Endothelial cell of umbilical vein (primary cell): ENCODE measurements at regions not wholly inside any gene's neighbourhood (a gene's known extent, or its start where the extent isn't known, plus 50 kb on each side); places are given as distances from the start of the nearest gene placed in this dataset.

ENCODE experiments used
- BruUV-seq: library from RNA; stranded (reverse); fragments of 400-500 nt; replicated peaks from 2 replicates; lab custom pipeline; 2021; lab: Mats Ljungman, UMichigan
- CTCF ChIA-PET: fragments of 300-600, 350-600 bp; sonication (Branson Sonifier 250); formaldehyde crosslinking; loops from one replicate; lab custom pipeline; 2021; ENCODE audit warnings: antibody characterized with exemption, inconsistent platforms; lab: Charles Lee
- POLR2A ChIA-PET: fragments of 300-600, 350-600 bp; sonication (Branson Sonifier 250); formaldehyde crosslinking; loops from one replicate; lab custom pipeline; 2021; ENCODE audit warnings: antibody characterized with exemption, inconsistent platforms; lab: Charles Lee
- DNase-seq: peaks from one replicate; pipeline ENCODE4 v3.0.0-alpha.2; 2011; ENCODE audit warnings: low read depth, low spot score
- FAIRE-seq: peaks from 2 replicates; lab custom pipeline; 2011; peaks lifted over from hg19 to GRCh38; lab: Jason Lieb, UNC
- H2AFZ ChIP-seq: 2 replicates; pipeline ENCODE4 v1.6.0; 2012; ENCODE audit warnings: low read depth, low read length, control low read depth, inconsistent platforms
- H3K27ac ChIP-seq: 2 replicates; pipeline ENCODE4 v1.5.1; 2011; ENCODE audit warnings: low read depth, mild to moderate bottlenecking, control low read depth, low read length, moderate library complexity; ENCODE audit not compliant: insufficient read depth
- H3K27me3 ChIP-seq, 2 experiments: 2 replicates each; pipeline versions ENCODE4 v1.6.0 to v1.6.1; 2011; ENCODE audit warnings: low read length in 2 of 2, mixed read lengths in 1 of 2; ENCODE audit not compliant: control insufficient read depth in 2 of 2, insufficient read depth in 2 of 2
- H3K36me3 ChIP-seq, 2 experiments: 2 replicates in 1 of 2; 3 replicates in 1 of 2; pipeline ENCODE4 v1.5.1; 2011; ENCODE audit warnings: low read length in 2 of 2, mild to moderate bottlenecking in 1 of 2, moderate library complexity in 1 of 2; ENCODE audit not compliant: control insufficient read depth in 2 of 2, insufficient read depth in 2 of 2; ENCODE audit errors: extremely low read depth in 1 of 2
- H3K4me1 ChIP-seq: 3 replicates; pipeline ENCODE4 v1.5.1; 2011; ENCODE audit warnings: mild to moderate bottlenecking, low read length; ENCODE audit not compliant: control insufficient read depth, insufficient read depth; ENCODE audit errors: extremely low read depth
- H3K4me2 ChIP-seq: 2 replicates; pipeline ENCODE4 v1.6.1; 2011; ENCODE audit warnings: low read length, control low read depth, mixed read lengths; ENCODE audit not compliant: insufficient read depth
- H3K4me3 ChIP-seq, 3 experiments: fragments of 200-600 bp in 1 of 3; sonication (generic), shearing (Covaris generic) in 1 of 3; replicated peaks in 1 of 3; 2 replicates each; pipeline ENCODE4 v1.5.1; 2011 to 2016; ENCODE audit warnings: control low read depth in 3 of 3, low read length in 3 of 3, mild to moderate bottlenecking in 2 of 3, inconsistent platforms in 1 of 3, low read depth in 1 of 3, moderate library complexity in 1 of 3; ENCODE audit not compliant: insufficient read depth in 1 of 3
- H3K79me2 ChIP-seq: 2 replicates; pipeline ENCODE4 v1.6.0; 2012; ENCODE audit warnings: low read length, inconsistent platforms; ENCODE audit not compliant: control insufficient read depth, insufficient read depth
- H3K9ac ChIP-seq: replicated peaks from 2 replicates; pipeline ENCODE3; 2011; ENCODE audit warnings: low read length, control low read depth; ENCODE audit not compliant: insufficient read depth; ENCODE audit errors: extremely low read depth
- H3K9me1 ChIP-seq: replicated peaks from 3 replicates; pipeline ENCODE4 v1.6.0; 2011; ENCODE audit warnings: mild to moderate bottlenecking, low read length; ENCODE audit not compliant: control insufficient read depth, insufficient read depth; ENCODE audit errors: extremely low read depth
- H3K9me3 ChIP-seq: replicated peaks from 2 replicates; pipeline ENCODE4 v1.5.1; 2012; ENCODE audit warnings: low read length, inconsistent platforms; ENCODE audit not compliant: control insufficient read depth, insufficient read depth
- H4K20me1 ChIP-seq: replicated peaks from 2 replicates; pipeline ENCODE3; 2011; ENCODE audit warnings: mild to moderate bottlenecking, low read length; ENCODE audit not compliant: control insufficient read depth, insufficient read depth; ENCODE audit errors: extremely low read depth
- EZH2 ChIP-seq: IDR thresholded peaks from 2 replicates; pipeline ENCODE4 v1.6.1; 2012; ENCODE audit warnings: borderline replicate concordance, low read depth, mild to moderate bottlenecking, moderate library complexity, low read length, inconsistent platforms; ENCODE audit not compliant: severe bottlenecking
- FOS ChIP-seq: IDR thresholded peaks from 2 replicates; pipeline ENCODE4 v1.6.1; 2011; ENCODE audit warnings: mild to moderate bottlenecking, low read length, moderate library complexity, borderline replicate concordance; ENCODE audit not compliant: insufficient read depth
- GATA2 ChIP-seq: IDR thresholded peaks from 2 replicates; pipeline ENCODE4 v1.7.0; 2011; ENCODE audit warnings: low read depth, mild to moderate bottlenecking, moderate library complexity, mixed read lengths, low read length; ENCODE audit not compliant: insufficient read length, insufficient read depth
- JUN ChIP-seq: IDR thresholded peaks from 2 replicates; pipeline ENCODE4 v1.6.1; 2011; ENCODE audit warnings: borderline replicate concordance, low read depth; ENCODE audit not compliant: insufficient read length, insufficient read depth
- MAX ChIP-seq: IDR thresholded peaks from 2 replicates; pipeline ENCODE4 v1.6.1; 2011; ENCODE audit not compliant: insufficient read depth, insufficient read length
- MYC ChIP-seq: IDR thresholded peaks from one replicate; pipeline ENCODE4 v1.6.1; 2011; ENCODE audit warnings: mild to moderate bottlenecking, low read depth, low read length
- POLR2A ChIP-seq: IDR thresholded peaks from 2 replicates; pipeline ENCODE4 v1.6.1; 2012; ENCODE audit warnings: low read depth, mild to moderate bottlenecking, control low read depth, low read length
- POLR2AphosphoS5 ChIP-seq: IDR thresholded peaks from 2 replicates; pipeline ENCODE4 v1.6.1; 2012; ENCODE audit warnings: low read depth, mild to moderate bottlenecking, control low read depth, low read length, moderate library complexity; ENCODE audit not compliant: insufficient read depth
- dilution Hi-C: fragments of 300-500 bp; cut with MboI; formaldehyde crosslinking; loops from one replicate; pipeline ENCODE4 v1.15.0; 2019; ENCODE audit warnings: low sequenced_read_pairs; ENCODE audit not compliant: extremely low pct_ligation_motif_present
- intact Hi-C: fragments of 100-400 bp; cut with micrococcal nuclease; formaldehyde crosslinking; loops from one replicate; pipeline ENCODE4 v1.10.0; 2022
- TF ChIP-seq, protein P1 (sequence below), 2 donors: IDR thresholded peaks; 1 replicate in 1 of 2; 2 replicates in 1 of 2; pipeline ENCODE4 v1.5.1; 2011; ENCODE audit warnings: low read length in 2 of 2, mild to moderate bottlenecking in 2 of 2, moderate library complexity in 2 of 2, control low read depth in 1 of 2, inconsistent platforms in 1 of 2, low read depth in 1 of 2; ENCODE audit not compliant: insufficient read depth in 1 of 2; ENCODE audit errors: extremely low read depth in 1 of 2

GRCh38 chr3:194287374-194287773, 63.8 kb downstream of the CPN2 start:
- Histone ChIP-seq H3K79me2 (no peaks in the 10 kb centered on the region), H4K20me1 (no peaks in the 10 kb centered on the region), H3K4me1 (no peaks in the 10 kb centered on the region), H3K9ac (no peak overlapping the region), H3K9me1 (no peaks in the 10 kb centered on the region), H3K27me3 (peaks cover 0 to 2% of the 10 kb centered on the region in 2 experiments), H3K9me3 (no peaks in the 10 kb centered on the region), H3K4me3 (no peak overlapping the region), H3K4me2 (no peak overlapping the region), H2AFZ (no peak overlapping the region), H3K36me3 (no peaks in the 10 kb centered on the region), H3K27ac (no peak overlapping the region)
- TF ChIP-seq FOS (no peak), EZH2 (no peak), JUN (no peak), POLR2AphosphoS5 (no peak), MAX (no peak), POLR2A (no peak), MYC (no peak), GATA2 (no peak)
- TF ChIP-seq, protein P1, sequence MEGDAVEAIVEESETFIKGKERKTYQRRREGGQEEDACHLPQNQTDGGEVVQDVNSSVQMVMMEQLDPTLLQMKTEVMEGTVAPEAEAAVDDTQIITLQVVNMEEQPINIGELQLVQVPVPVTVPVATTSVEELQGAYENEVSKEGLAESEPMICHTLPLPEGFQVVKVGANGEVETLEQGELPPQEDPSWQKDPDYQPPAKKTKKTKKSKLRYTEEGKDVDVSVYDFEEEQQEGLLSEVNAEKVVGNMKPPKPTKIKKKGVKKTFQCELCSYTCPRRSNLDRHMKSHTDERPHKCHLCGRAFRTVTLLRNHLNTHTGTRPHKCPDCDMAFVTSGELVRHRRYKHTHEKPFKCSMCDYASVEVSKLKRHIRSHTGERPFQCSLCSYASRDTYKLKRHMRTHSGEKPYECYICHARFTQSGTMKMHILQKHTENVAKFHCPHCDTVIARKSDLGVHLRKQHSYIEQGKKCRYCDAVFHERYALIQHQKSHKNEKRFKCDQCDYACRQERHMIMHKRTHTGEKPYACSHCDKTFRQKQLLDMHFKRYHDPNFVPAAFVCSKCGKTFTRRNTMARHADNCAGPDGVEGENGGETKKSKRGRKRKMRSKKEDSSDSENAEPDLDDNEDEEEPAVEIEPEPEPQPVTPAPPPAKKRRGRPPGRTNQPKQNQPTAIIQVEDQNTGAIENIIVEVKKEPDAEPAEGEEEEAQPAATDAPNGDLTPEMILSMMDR (IDR thresholded peaks at IDR 0.05; ENCODE audit: extremely low read depth in 1 of 2, insufficient read depth in 1 of 2, low read depth in 1 of 2, low read length in 2 of 2) = no peak
- no peak for DNase-seq
- CTCF ChIA-PET = interaction anchor here (0.9 to 2.9 kb wide), 5 partner anchors 11 to 146 kb away, joined by 3 to 9 read pairs (median 3); no protein-coding TSS in a partner anchor
- dilution Hi-C loops (no loop called here), intact Hi-C loops (no loop called here)
- FAIRE-seq = no peak
- POLR2A ChIA-PET = no interaction called here
- no TSS peak for BruUV-seq
